Lung (tissue), 11 donors: ENCODE measurements at regions not wholly inside any gene's neighbourhood (a gene's known extent, or its start where the extent isn't known, plus 50 kb on each side); places are given as distances from the start of the nearest gene placed in this dataset.

ENCODE experiments used
- ATAC-seq: fragments of 200-7000 bp; cut with Tn5 transposase; one replicate; pipeline ENCODE4 v1.9.1; 2020; ENCODE audit warnings: moderate number of reproducible peaks; ENCODE audit not compliant: insufficient read depth, low FRiP score
- DNase-seq, 3 donors: peaks; one replicate each; pipeline ENCODE4 v3.0.0-alpha.2; 2013 to 2017
- H3K27ac ChIP-seq, 2 donors: one replicate each; pipeline ENCODE4 v1.5.1; 2013; ENCODE audit warnings: mild to moderate bottlenecking in 2 of 2, moderate library complexity in 2 of 2, control low read depth in 1 of 2, inconsistent platforms in 1 of 2, low read depth in 1 of 2, low read length in 1 of 2
- H3K27me3 ChIP-seq, 3 donors: one replicate each; pipeline ENCODE4 v1.5.1; 2013; ENCODE audit warnings: low read length in 2 of 3; ENCODE audit not compliant: control insufficient read depth in 3 of 3, insufficient read depth in 3 of 3
- H3K36me3 ChIP-seq, 4 donors: one replicate each; pipeline ENCODE4 v1.5.1; 2013; ENCODE audit warnings: low read length in 4 of 4, mild to moderate bottlenecking in 1 of 4, moderate library complexity in 1 of 4; ENCODE audit not compliant: control insufficient read depth in 4 of 4, insufficient read depth in 4 of 4
- H3K4me1 ChIP-seq, 5 donors: one replicate each; pipeline ENCODE4 v1.5.1; 2013; ENCODE audit warnings: low read length in 5 of 5, mild to moderate bottlenecking in 2 of 5, moderate library complexity in 1 of 5; ENCODE audit not compliant: control insufficient read depth in 5 of 5, insufficient read depth in 5 of 5
- H3K4me3 ChIP-seq: one replicate; pipeline ENCODE4 v1.5.1; 2013; ENCODE audit warnings: mild to moderate bottlenecking, control low read depth, moderate library complexity
- H3K9ac ChIP-seq, 2 donors: one replicate each; pipeline ENCODE4 v1.5.1; 2013; ENCODE audit warnings: low read length in 2 of 2, control low read depth in 1 of 2; ENCODE audit not compliant: insufficient read depth in 1 of 2
- H3K9me3 ChIP-seq, 4 donors: one replicate each; pipeline ENCODE4 v1.5.1; 2013; ENCODE audit warnings: low read length in 3 of 4, mild to moderate bottlenecking in 1 of 4, moderate library complexity in 1 of 4; ENCODE audit not compliant: control insufficient read depth in 4 of 4, insufficient read depth in 3 of 4
- CTCF ChIP-seq: IDR thresholded peaks from 2 replicates; pipeline ENCODE4 v1.5.1; 2012; ENCODE audit warnings: mild to moderate bottlenecking; ENCODE audit errors: control extremely low read depth, extremely low read depth
- WGBS, 2 donors: extraction: QIAGEN DNeasy Blood & Tissue Kit; methylation state at CpG; one replicate each; pipeline ENCODE4 v1.1.7; 2013; 5-methylcytosine and 5-hydroxymethylcytosine counted together
- donor health status: control.
- donor health status: control.
- donor health status: Bipolar disorder and iron deficiency.
- donor health status: healthy.
- donor health status: DM: yes; HTN: yes; CAD: no.

GRCh38 chr2:212815453-212815852 lies 276.9 kb upstream of the ERBB4 start:
- no peak overlapping the region for H3K4me3 ChIP-seq
- no peaks in the 10 kb centered on the region for H3K4me1 ChIP-seq
- H3K27me3 ChIP-seq: no peaks in the 10 kb centered on the region
- H3K9ac ChIP-seq: no peak overlapping the region
- TF ChIP-seq CTCF: no peak
- peaks cover 0 to under 1% (median 0%) of the 10 kb centered on the region in 4 donors for H3K9me3 ChIP-seq
- DNase-seq (no peak), ATAC-seq (no peak)
- H3K27ac ChIP-seq: no peak overlapping the region
- WGBS, 2 donors: 20 to 55% methylated on average over 5 of the region's 5 CpGs
- no peaks in the 10 kb centered on the region for H3K36me3 ChIP-seq

- H3K4me1 ChIP-seq: no peaks in the 10 kb centered on the region
- WGBS, 2 donors: 41 to 42% methylated on average over 1 of the region's 1 CpG
- H3K9ac ChIP-seq: no peak overlapping the region
- H3K27me3 ChIP-seq: no peaks in the 10 kb centered on the region
- peaks cover 0 to 2% (median 0%) of the 10 kb centered on the region in 4 donors for H3K9me3 ChIP-seq
- H3K4me3 ChIP-seq: no peak overlapping the region
- no peak for ATAC-seq
- TF ChIP-seq CTCF: no peak
- no peak for DNase-seq
- no peaks in the 10 kb centered on the region for H3K36me3 ChIP-seq
- H3K27ac ChIP-seq: no peak overlapping the region
These were observed 276.3 kb upstream of the ERBB4 start for GRCh38 chr2:212814941-212815340.

GRCh38 chr2:212811921-212812320 lies 273.3 kb upstream of the ERBB4 start:
- 65 to 81% methylated on average over 1 of the region's 1 CpG for WGBS, 2 donors
- Histone ChIP-seq H3K9me3 (peaks cover 0 to 2% (median 0%) of the 10 kb centered on the region in 4 donors), H3K27ac (no peak overlapping the region), H3K4me3 (no peak overlapping the region), H3K9ac (no peak overlapping the region), H3K4me1 (no peaks in the 10 kb centered on the region), H3K27me3 (no peaks in the 10 kb centered on the region), H3K36me3 (no peaks in the 10 kb centered on the region)
- no peak for TF ChIP-seq CTCF
- ATAC-seq (no peak), DNase-seq (no peak)

GRCh38 chr2:212811036-212811805 lies 272.6 kb upstream of the ERBB4 start:
- Histone ChIP-seq H3K27ac (no peak overlapping the region), H3K36me3 (no peaks in the 10 kb centered on the region), H3K4me1 (no peaks in the 10 kb centered on the region), H3K4me3 (no peak overlapping the region), H3K9me3 (peaks cover 0 to 2% (median 0%) of the 10 kb centered on the region in 4 donors), H3K9ac (no peak overlapping the region), H3K27me3 (no peaks in the 10 kb centered on the region)
- ATAC-seq (no peak), DNase-seq (no peak)
- no peak for TF ChIP-seq CTCF
- 48 to 63% methylated on average over 3 of the region's 3 CpGs for WGBS, 2 donors
